Limb (tissue), 2 donors: ENCODE measurements at regions not wholly inside any gene's neighbourhood (a gene's known extent, or its start where the extent isn't known, plus 50 kb on each side); places are given as distances from the start of the nearest gene placed in this dataset.
"Not testable (repeated sequence)": the region's sequence is repeated elsewhere in the genome, so short reads cannot be mapped to it uniquely, and the experiment has no call there.

ENCODE experiments used
- DNase-seq, 2 donors: peaks; one replicate each; pipeline ENCODE4 v3.0.0-alpha.2; 2016; ENCODE audit errors: extremely low spot score in 2 of 2

- no peak for DNase-seq
Measured at GRCh38 chr5:130350131-130350530, 445.9 kb downstream of the CHSY3 start.

- DNase-seq: no peak
Measured at GRCh38 chr5:130337179-130337888, 433.1 kb downstream of the CHSY3 start.

GRCh38 chr5:130335117-130335516 is 430.9 kb downstream of the CHSY3 start:
- DNase-seq: no peak

GRCh38 chr5:130333089-130333488 is 428.8 kb downstream of the CHSY3 start:
- DNase-seq: no peak

- no peak for DNase-seq
Measured at GRCh38 chr5:130331332-130331731, 427.1 kb downstream of the CHSY3 start.

- DNase-seq: no peak
Measured at GRCh38 chr5:130324953-130325671, 420.8 kb downstream of the CHSY3 start.

GRCh38 chr5:130323804-130324454 is 419.7 kb downstream of the CHSY3 start:
- DNase-seq: no peak

- DNase-seq: no peak
Measured at GRCh38 chr5:130321931-130322330, 417.7 kb downstream of the CHSY3 start.

GRCh38 chr5:130316971-130317680 is 412.9 kb downstream of the CHSY3 start:
- no peak for DNase-seq

- no peak for DNase-seq
Measured at GRCh38 chr5:130295235-130295634, 391.0 kb downstream of the CHSY3 start.

- not testable (repeated sequence) for DNase-seq
Measured at GRCh38 chr5:130294798-130295197, 390.5 kb downstream of the CHSY3 start.

- no peak for DNase-seq
Measured at GRCh38 chr5:130290219-130290618, 386.0 kb downstream of the CHSY3 start.

- DNase-seq: no peak
Measured at GRCh38 chr5:130289132-130290088, 385.1 kb downstream of the CHSY3 start.

- DNase-seq: no peak
Measured at GRCh38 chr5:130287438-130287837, 383.2 kb downstream of the CHSY3 start.

GRCh38 chr5:130286971-130287370 is 382.7 kb downstream of the CHSY3 start:
- peak in 1 of 2 donors; percentile 24 for DNase-seq

GRCh38 chr5:130282049-130282448 is 377.8 kb downstream of the CHSY3 start:
- DNase-seq: no peak

- DNase-seq: no peak
Measured at GRCh38 chr5:130280528-130281217, 376.4 kb downstream of the CHSY3 start.

GRCh38 chr5:130279386-130279785 is 375.1 kb downstream of the CHSY3 start:
- no peak for DNase-seq

- no peak for DNase-seq
Measured at GRCh38 chr5:130278136-130278535, 373.9 kb downstream of the CHSY3 start.

GRCh38 chr5:130277522-130277921 is 373.3 kb downstream of the CHSY3 start:
- no peak for DNase-seq
